ENCODE measurements at regions not wholly inside any gene's neighbourhood (a gene's known extent, or its start where the extent isn't known, plus 50 kb on each side); places are given as distances from the start of the nearest gene placed in this dataset.

GRCh38 chr5:169369130-169369529 is 68.2 kb upstream of the SLIT3 start:
- intact Hi-C loops (cut with DNase I; ENCODE audit: low total_unique reads): no loop called here
- H3K4me3 ChIP-seq: no peak overlapping the region
- H3K4me1 ChIP-seq: no peaks in the 10 kb centered on the region
- no peak overlapping the region for H3K27ac ChIP-seq
- DNase-seq: no peak
- TF ChIP-seq CTCF (IDR thresholded peaks at IDR 0.05) (no peak), POLR2A (IDR thresholded peaks at IDR 0.05) (no peak)
- H3K9me3 ChIP-seq: no peaks in the 10 kb centered on the region
- no peaks in the 10 kb centered on the region for H3K36me3 ChIP-seq
- H3K27me3 ChIP-seq: no peaks in the 10 kb centered on the region

GRCh38 chr5:169367861-169368260 is 66.9 kb upstream of the SLIT3 start:
- no peak for TF ChIP-seq POLR2A (IDR thresholded peaks at IDR 0.05)
- TF ChIP-seq CTCF (IDR thresholded peaks at IDR 0.05): no peak
- Histone ChIP-seq H3K4me1 (no peaks in the 10 kb centered on the region), H3K4me3 (no peak overlapping the region), H3K36me3 (no peaks in the 10 kb centered on the region), H3K9me3 (no peaks in the 10 kb centered on the region), H3K27ac (no peak overlapping the region), H3K27me3 (no peaks in the 10 kb centered on the region)
- intact Hi-C loops (cut with DNase I; ENCODE audit: low total_unique reads): no loop called here
- no peak for DNase-seq

GRCh38 chr5:169357291-169357690 is 56.4 kb upstream of the SLIT3 start:
- Histone ChIP-seq H3K36me3 (no peaks in the 10 kb centered on the region), H3K4me3 (no peak overlapping the region)

GRCh38 chr5:169356811-169357210 is 55.9 kb upstream of the SLIT3 start:
- H3K36me3 ChIP-seq: no peaks in the 10 kb centered on the region
- intact Hi-C loops (cut with DNase I; ENCODE audit: low total_unique reads): no loop called here
- H3K4me1 ChIP-seq: no peaks in the 10 kb centered on the region
- H3K9me3 ChIP-seq: no peaks in the 10 kb centered on the region
- no peak for DNase-seq
- no peaks in the 10 kb centered on the region for H3K27me3 ChIP-seq
- no peak overlapping the region for H3K27ac ChIP-seq
- no peak for TF ChIP-seq CTCF (IDR thresholded peaks at IDR 0.05)
- no peak for TF ChIP-seq POLR2A (IDR thresholded peaks at IDR 0.05)
- H3K4me3 ChIP-seq: no peak overlapping the region

More at GRCh38 chr5:169357291-169357690, 56.4 kb upstream of the SLIT3 start:
- Histone ChIP-seq H3K27me3 (no peaks in the 10 kb centered on the region), H3K27ac (no peak overlapping the region), H3K9me3 (no peaks in the 10 kb centered on the region), H3K4me1 (no peaks in the 10 kb centered on the region)
- TF ChIP-seq CTCF (IDR thresholded peaks at IDR 0.05) (no peak), POLR2A (IDR thresholded peaks at IDR 0.05) (no peak)
- DNase-seq: no peak
- intact Hi-C loops (cut with DNase I; ENCODE audit: low total_unique reads): no loop called here

- no peak for TF ChIP-seq CTCF (IDR thresholded peaks at IDR 0.05)
- TF ChIP-seq POLR2A (IDR thresholded peaks at IDR 0.05): no peak
Observed at GRCh38 chr5:169356181-169356580, 55.2 kb upstream of the SLIT3 start.

More at GRCh38 chr5:169356181-169356580, 55.2 kb upstream of the SLIT3 start:
- H3K27me3 ChIP-seq: no peaks in the 10 kb centered on the region
- intact Hi-C loops (cut with DNase I; ENCODE audit: low total_unique reads): no loop called here
- DNase-seq: no peak
- H3K27ac ChIP-seq: no peak overlapping the region
- H3K4me3 ChIP-seq: no peak overlapping the region
- no peaks in the 10 kb centered on the region for H3K4me1 ChIP-seq
- no peaks in the 10 kb centered on the region for H3K9me3 ChIP-seq
- H3K36me3 ChIP-seq: no peaks in the 10 kb centered on the region

All from uterus (tissue), 3 donors.